Urinary bladder (tissue), 3 donors: ENCODE measurements at regions not wholly inside any gene's neighbourhood (a gene's known extent, or its start where the extent isn't known, plus 50 kb on each side); places are given as distances from the start of the nearest gene placed in this dataset.

Source experiments
- DNase-seq: peaks from one replicate; pipeline ENCODE4 v3.0.0-alpha.2; 2015; ENCODE audit errors: extremely low spot score
- H3K27ac ChIP-seq: one replicate; pipeline ENCODE4 v1.5.1; 2013; ENCODE audit warnings: low read depth, mild to moderate bottlenecking, moderate library complexity
- H3K36me3 ChIP-seq: one replicate; pipeline ENCODE4 v1.6.1; 2013; ENCODE audit warnings: mild to moderate bottlenecking, moderate library complexity; ENCODE audit not compliant: insufficient read depth
- H3K4me1 ChIP-seq: one replicate; pipeline ENCODE4 v1.6.1; 2013; ENCODE audit warnings: mild to moderate bottlenecking, moderate library complexity; ENCODE audit not compliant: insufficient read depth
- H3K4me3 ChIP-seq: one replicate; pipeline ENCODE4 v1.5.1; 2013; ENCODE audit warnings: low read depth, low read length
- WGBS: extraction: QIAGEN DNeasy Blood & Tissue Kit; methylation state at CpG from one replicate; pipeline ENCODE4 v1.1.7; 2013; 5-methylcytosine and 5-hydroxymethylcytosine counted together
- donor health status: healthy with polysubstance abuse.
- donor health status: healthy.

DNA sequence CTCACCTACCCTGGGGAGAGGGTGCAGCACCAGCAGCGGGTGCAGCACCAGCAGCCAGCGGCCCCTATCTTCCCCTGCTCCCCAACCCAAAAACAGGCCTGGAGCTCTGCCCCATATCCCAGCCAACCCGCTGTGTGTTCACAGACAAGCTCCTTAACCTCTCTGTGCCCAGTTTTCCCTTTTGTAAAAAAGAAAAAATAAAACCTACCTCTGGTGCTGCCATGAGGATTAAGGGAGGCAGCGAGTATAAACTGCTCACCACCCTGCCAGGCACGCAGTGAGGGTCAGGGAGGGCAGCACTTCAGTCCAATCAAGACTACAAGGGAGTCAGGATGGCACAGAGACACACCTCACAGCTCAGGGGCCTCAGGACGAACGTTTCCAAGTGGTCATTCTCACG is 163.3 kb downstream of the NUP210 start:
- DNase-seq: no peak
- no peak overlapping the region for H3K4me3 ChIP-seq
- no peak overlapping the region for H3K27ac ChIP-seq
- H3K4me1 ChIP-seq: no peaks in the 10 kb centered on the region
- 77% methylated on average over 8 of the region's 8 CpGs for WGBS
- no peaks in the 10 kb centered on the region for H3K36me3 ChIP-seq

DNA sequence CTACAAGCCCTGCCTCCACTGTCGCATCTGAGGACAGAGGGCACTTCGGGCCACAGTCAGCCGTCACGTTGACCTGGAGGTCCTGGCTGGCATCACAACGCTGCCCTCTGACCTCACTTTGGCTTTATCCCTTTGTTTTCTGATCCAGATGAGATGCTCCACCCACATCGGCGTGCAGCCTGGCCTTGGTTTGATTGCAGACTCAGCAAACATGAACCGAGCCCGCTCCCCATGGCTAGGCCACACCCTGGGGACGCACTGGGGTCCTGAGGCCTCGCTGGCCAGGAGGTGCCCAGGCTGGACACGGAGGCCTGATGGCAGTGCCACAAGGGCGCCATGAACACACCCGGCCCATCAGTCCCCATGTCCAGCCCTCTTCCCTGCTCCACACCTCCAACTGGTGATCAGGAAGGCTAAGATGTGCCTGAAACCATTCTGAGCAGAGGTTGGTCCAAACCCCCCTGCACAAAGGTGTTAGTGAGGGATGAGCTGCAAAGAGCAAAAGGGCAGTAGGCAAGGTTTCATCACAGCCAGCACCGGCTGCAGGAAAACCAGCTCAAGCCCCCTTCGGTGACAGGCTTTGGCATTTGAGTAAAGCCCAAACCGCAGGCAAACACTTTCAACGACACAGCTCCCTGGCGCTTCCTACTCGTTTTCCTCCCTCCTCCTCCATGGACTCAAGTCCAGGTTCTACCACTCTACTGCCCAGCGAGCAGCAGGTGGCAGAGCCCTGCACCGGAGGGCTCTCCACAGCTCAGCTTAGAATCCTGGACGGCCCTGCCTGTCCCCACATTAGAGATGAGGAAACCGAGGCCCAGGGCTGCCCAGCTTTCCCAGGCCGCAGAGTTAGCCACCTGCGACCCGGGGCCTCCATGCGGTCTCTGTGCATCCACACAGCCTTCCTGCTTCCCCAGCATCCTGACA is 165.8 kb downstream of the NUP210 start:
- no peaks in the 10 kb centered on the region for H3K4me1 ChIP-seq
- H3K36me3 ChIP-seq: no peaks in the 10 kb centered on the region
- 74% methylated on average over 28 of the region's 28 CpGs for WGBS
- DNase-seq: no peak
- no peak overlapping the region for H3K27ac ChIP-seq
- H3K4me3 ChIP-seq: no peak overlapping the region

DNA sequence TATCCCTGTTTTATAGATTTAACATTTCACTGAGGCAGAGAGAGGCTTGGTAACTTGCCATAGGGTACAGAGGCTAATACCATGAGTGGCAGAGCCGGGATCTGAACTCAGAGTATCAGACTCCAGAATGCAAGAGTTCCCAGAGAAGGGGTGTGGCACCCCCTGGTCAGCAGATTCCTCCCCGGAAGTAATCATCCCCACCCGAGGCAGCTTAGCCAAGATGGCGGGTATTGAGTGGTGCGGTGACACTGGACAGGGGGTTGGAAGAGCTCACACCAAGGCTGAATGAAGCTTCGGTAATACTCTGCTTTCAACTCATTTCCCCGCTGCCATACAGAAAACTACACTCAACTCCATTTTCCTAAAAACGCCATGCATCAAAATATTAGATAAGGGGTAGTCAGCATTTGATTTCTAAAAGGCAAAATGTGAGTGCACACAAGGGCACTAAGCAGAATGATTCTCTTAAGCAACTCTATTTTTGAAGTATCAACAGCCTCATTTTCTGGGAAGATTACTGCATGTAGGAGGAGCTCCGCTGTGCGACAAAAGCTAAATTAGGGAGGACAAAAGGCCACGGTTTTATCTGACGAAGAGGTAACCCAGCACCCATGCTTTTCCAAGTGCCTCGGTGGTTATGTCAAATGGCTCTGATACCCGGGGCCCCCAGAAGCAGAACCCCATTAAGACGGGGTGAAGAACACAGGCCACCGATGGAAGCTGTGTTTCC is 166.7 kb downstream of the NUP210 start:
- Histone ChIP-seq H3K36me3 (no peaks in the 10 kb centered on the region), H3K4me1 (no peaks in the 10 kb centered on the region), H3K4me3 (no peak overlapping the region), H3K27ac (no peak overlapping the region)
- DNase-seq: no peak
- WGBS: 87% methylated on average over 16 of the region's 16 CpGs

DNA sequence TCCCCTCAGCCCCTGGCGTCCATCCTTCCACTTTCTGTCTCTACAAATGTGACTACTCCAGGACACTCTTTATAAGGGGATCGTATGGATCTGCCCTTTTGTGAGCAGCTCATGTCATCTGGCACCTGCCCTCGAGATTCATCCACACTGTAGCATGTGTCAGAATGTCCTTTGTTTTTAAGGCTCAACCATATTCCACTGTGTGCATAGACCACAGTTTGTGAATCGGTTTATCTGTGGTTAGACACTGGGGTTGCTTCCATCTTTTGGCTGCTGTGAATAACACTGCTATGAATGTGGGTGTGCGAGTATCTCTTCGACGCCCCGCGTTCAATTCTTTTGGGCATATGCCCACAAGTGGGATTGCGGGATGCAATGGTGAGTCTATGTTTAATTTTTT is 167.9 kb downstream of the NUP210 start:
- H3K4me3 ChIP-seq: no peak overlapping the region
- no peak for DNase-seq
- no peaks in the 10 kb centered on the region for H3K36me3 ChIP-seq
- WGBS: 84% methylated on average over 10 of the region's 10 CpGs
- H3K4me1 ChIP-seq: no peaks in the 10 kb centered on the region
- H3K27ac ChIP-seq: no peak overlapping the region

GRCh38 chr3:13251166-13251903 is 168.8 kb downstream of the NUP210 start:
- Histone ChIP-seq H3K27ac (no peak overlapping the region), H3K36me3 (no peaks in the 10 kb centered on the region), H3K4me1 (no peaks in the 10 kb centered on the region), H3K4me3 (no peak overlapping the region)
- no peak for DNase-seq
- 72% methylated on average over 4 of the region's 4 CpGs for WGBS

GRCh38 chr3:13249664-13250390 is 170.3 kb downstream of the NUP210 start:
- no peak for DNase-seq
- no peaks in the 10 kb centered on the region for H3K36me3 ChIP-seq
- 70% methylated on average over 22 of the region's 22 CpGs for WGBS

DNA sequence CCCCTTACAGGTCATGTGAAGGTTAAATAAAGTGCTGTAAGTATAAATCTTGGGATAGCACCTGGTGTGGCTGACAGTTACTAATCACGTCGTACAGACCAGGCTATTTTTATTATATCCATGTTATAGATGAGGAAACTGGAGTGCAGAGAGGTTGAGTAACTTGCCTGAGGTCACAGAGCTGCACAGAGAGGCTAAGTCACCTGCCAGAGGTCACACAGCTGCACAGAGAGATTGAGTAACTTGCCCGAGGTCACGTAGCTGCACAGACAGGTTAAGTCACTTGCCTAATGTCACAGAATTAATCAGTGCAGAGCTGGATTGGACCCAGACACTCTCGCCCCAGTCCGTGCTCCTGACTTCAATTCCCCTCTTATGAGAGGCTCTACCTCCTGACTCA is 171.5 kb downstream of the NUP210 start:
- WGBS: 75% methylated on average over 6 of the region's 6 CpGs
- Histone ChIP-seq H3K27ac (no peak overlapping the region), H3K4me3 (no peak overlapping the region)

More at GRCh38 chr3:13249664-13250390, 170.3 kb downstream of the NUP210 start:
- Histone ChIP-seq H3K4me3 (no peak overlapping the region), H3K4me1 (no peaks in the 10 kb centered on the region), H3K27ac (no peak overlapping the region)

DNA sequence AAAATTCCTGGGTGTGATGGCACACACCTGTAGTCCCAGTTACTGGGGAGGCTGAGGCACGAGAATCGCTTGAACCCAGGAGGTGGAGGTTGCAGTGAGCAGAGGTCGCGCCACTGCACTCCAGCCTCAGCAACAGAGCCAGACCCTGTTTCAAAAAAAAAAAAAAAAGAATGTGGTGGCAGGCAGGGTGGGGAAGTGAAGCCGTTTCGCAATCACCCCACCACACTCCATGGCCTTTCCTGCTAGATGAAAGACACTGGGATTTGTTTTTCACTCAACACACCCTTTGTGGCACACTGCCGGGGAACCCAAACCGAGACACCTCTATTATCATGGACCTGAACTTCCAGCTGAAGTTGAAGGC is 172.4 kb upstream of the IQSEC1 start:
- Histone ChIP-seq H3K4me1 (no peaks in the 10 kb centered on the region), H3K4me3 (no peak overlapping the region), H3K27ac (no peak overlapping the region), H3K36me3 (no peaks in the 10 kb centered on the region)
- DNase-seq: no peak
- 85% methylated on average over 8 of the region's 8 CpGs for WGBS

More for the DNA sequence above, 171.5 kb downstream of the NUP210 start:
- DNase-seq: no peak
- H3K36me3 ChIP-seq: no peaks in the 10 kb centered on the region
- no peaks in the 10 kb centered on the region for H3K4me1 ChIP-seq

GRCh38 chr3:13243586-13243985 is 170.4 kb upstream of the IQSEC1 start:
- Histone ChIP-seq H3K4me1 (no peaks in the 10 kb centered on the region), H3K36me3 (no peaks in the 10 kb centered on the region), H3K27ac (no peak overlapping the region), H3K4me3 (no peak overlapping the region)
- 71% methylated on average over 9 of the region's 9 CpGs for WGBS
- DNase-seq: no peak

DNA sequence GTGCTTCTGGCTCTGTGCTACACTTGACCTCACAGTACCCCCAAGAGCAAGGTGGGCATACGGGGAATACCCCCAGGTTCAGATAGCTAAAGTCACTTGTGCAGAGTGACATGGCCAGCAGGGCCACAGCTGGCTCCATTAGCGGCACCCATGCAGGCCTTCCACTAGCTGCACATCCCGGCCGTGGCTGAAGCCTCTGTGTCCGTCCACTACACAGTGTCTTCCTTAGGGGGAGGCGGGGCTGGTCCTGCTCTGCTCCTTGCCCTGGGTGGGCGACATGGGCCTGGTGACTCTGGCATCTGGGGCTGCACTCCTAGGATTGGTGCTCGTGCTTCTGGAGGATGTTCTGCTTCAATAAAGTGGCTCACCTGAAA is 169.1 kb upstream of the IQSEC1 start:
- DNase-seq: no peak
- no peak overlapping the region for H3K4me3 ChIP-seq
- H3K27ac ChIP-seq: no peak overlapping the region
- 88% methylated on average over 8 of the region's 8 CpGs for WGBS
- H3K36me3 ChIP-seq: no peaks in the 10 kb centered on the region
- no peaks in the 10 kb centered on the region for H3K4me1 ChIP-seq

DNA sequence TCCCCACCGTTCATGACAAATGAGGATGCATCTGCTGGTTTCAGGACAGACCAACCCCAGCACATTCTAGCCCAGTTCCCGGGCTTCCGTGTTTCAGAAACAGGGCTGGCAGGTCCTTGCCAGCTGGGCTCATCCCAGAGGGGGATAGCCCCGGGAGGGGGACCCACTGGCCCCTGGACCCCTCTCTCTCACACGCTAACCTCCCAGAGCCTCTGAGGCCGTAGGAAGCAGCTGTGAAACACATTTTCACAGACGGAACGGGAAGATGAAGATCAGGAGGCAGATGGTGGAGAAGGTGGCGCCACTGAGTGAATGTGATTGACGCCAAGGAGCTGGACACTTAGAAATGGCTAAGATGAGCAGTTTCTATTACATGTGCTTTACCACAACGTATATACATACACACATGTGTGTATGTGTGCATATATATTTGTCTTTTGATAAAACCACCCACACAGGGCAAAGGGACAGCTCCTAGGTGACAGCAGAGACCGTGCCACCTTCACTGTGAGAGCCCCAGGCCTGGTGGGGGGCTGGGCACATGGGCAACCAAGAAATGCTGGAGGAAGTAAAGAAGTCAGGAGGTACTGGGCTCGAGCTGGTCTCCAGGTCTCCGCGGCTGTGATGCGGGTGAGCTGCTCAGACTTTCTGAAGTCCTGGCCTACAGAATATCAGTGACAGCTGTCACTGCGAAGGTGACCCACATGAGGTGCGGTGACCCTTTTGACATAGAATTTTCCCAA is 168.6 kb upstream of the IQSEC1 start:
- no peak overlapping the region for H3K27ac ChIP-seq
- H3K4me3 ChIP-seq: no peak overlapping the region
- WGBS: 76% methylated on average over 18 of the region's 18 CpGs
- H3K4me1 ChIP-seq: no peaks in the 10 kb centered on the region
- DNase-seq: no peak
- no peaks in the 10 kb centered on the region for H3K36me3 ChIP-seq

DNA sequence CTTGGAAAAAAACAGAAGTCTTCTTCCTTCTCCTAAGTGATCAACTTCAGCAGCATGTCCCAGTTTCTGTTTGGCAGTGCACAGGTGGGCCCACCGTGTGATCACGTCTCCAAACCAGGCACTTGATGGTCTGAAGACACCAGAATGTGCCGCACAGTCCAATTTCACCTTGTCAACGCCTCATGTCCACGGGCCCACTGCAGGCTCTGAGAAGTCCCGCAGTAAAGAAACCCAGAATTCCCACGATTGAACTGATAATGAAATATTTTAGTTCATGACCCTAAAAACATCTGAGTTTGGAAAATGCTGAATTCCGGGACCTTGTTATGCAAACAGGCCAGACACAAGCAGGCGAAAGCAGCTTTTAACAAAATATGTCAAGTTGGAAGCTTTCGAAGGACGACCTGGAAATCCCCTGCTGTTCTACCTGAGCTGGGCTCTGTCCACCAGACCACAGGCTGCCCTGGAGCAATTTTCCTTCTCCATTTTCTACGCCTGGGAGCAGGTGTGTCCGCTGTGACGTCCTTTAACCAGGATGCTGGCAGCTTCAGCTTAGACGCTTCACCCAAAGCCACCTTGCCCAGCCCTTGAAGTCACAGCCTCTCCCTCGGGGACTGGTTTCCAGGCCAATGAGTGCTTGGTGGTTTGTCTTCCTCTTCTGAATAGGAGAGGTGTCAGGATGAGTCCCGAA is 167.8 kb upstream of the IQSEC1 start:
- Histone ChIP-seq H3K27ac (no peak overlapping the region), H3K4me3 (no peak overlapping the region), H3K36me3 (no peaks in the 10 kb centered on the region), H3K4me1 (no peaks in the 10 kb centered on the region)
- no peak for DNase-seq
- WGBS: 87% methylated on average over 17 of the region's 17 CpGs
